GM12878 (cell line): ENCODE measurements at regions not wholly inside any gene's neighbourhood (a gene's known extent, or its start where the extent isn't known, plus 50 kb on each side); places are given as distances from the start of the nearest gene placed in this dataset.

Source experiments
- ATAC-seq: fragments of 200-7000 bp; cut with Tn5 transposase; 3 replicates; pipeline ENCODE4 v1.9.1; 2020; ENCODE audit warnings: mild to moderate bottlenecking, moderate library complexity
- BruUV-seq: library from RNA; stranded (reverse); fragments of 400-500 nt; replicated peaks from 2 replicates; lab custom pipeline; 2021; lab: Mats Ljungman, UMichigan
- CTCF ChIA-PET: fragments of 300-600 bp; sonication (Branson Sonifier 250); formaldehyde crosslinking; extraction: SDS; loops from one replicate; lab custom pipeline; 2021; ENCODE audit warnings: inconsistent platforms; lab: Yijun Ruan, JAX
- POLR2A ChIA-PET: fragments of 350-600 bp; formaldehyde crosslinking; extraction: SDS; loops from one replicate; lab custom pipeline; 2021; ENCODE audit warnings: inconsistent platforms; lab: Charles Lee
- RAD21 ChIA-PET: fragments of 300-600 bp; sonication (Branson Sonifier 250); formaldehyde crosslinking; loops from one replicate; lab custom pipeline; 2023; ENCODE audit warnings: antibody characterized with exemption; ENCODE audit not compliant: unreplicated experiment; lab: Charles Lee
- SMC1A ChIA-PET: fragments of 300-600 bp; sonication (Branson Sonifier 250); formaldehyde crosslinking; loops from one replicate; lab custom pipeline; 2023; ENCODE audit not compliant: unreplicated experiment, uncharacterized antibody; lab: Charles Lee
- DNase-seq: peaks from one replicate; pipeline ENCODE4 v3.0.0-alpha.2; 2011; ENCODE audit warnings: low read depth, low spot score
- FAIRE-seq: peaks from 3 replicates; lab custom pipeline; 2011; peaks lifted over from hg19 to GRCh38; lab: Jason Lieb, UNC
- H2AFZ ChIP-seq: 2 replicates; pipeline ENCODE4 v1.6.0; 2011; ENCODE audit warnings: low read depth, low read length, control low read depth; ENCODE audit not compliant: control insufficient read depth
- H3K27ac ChIP-seq: 2 replicates; pipeline ENCODE4 v1.5.1; 2011; ENCODE audit warnings: control low read depth; ENCODE audit not compliant: control insufficient read depth, insufficient read depth
- H3K27me3 ChIP-seq, 2 experiments: replicated peaks in 1 of 2; 2 replicates each; pipeline versions ENCODE4 v1.6.0 to v1.6.1; 2011; ENCODE audit warnings: low read length in 1 of 2; ENCODE audit not compliant: control insufficient read depth in 2 of 2, insufficient read depth in 2 of 2
- H3K36me3 ChIP-seq, 2 experiments: 2 replicates each; pipeline ENCODE4 v1.5.1; 2011; ENCODE audit warnings: low read length in 1 of 2; ENCODE audit not compliant: control insufficient read depth in 2 of 2, insufficient read depth in 2 of 2
- H3K4me1 ChIP-seq: 2 replicates; pipeline ENCODE4 v1.6.1; 2011; ENCODE audit warnings: mild to moderate bottlenecking, low read length, moderate library complexity, mixed read lengths; ENCODE audit not compliant: control insufficient read depth, insufficient read depth
- H3K4me2 ChIP-seq: 2 replicates; pipeline ENCODE4 v1.6.0; 2011; ENCODE audit warnings: control low read depth; ENCODE audit not compliant: control insufficient read depth, insufficient read depth
- H3K4me3 ChIP-seq: fragments of 200-600 bp; sonication (generic); 2 replicates; pipeline ENCODE4 v1.5.1; 2016
- H3K79me2 ChIP-seq: 2 replicates; pipeline ENCODE4 v1.6.0; 2011; ENCODE audit warnings: low read length; ENCODE audit not compliant: control insufficient read depth, insufficient read depth
- H3K9ac ChIP-seq: 2 replicates; pipeline ENCODE4 v1.8.0; 2011; ENCODE audit warnings: low read length, control low read depth, mixed read lengths; ENCODE audit not compliant: control insufficient read depth, insufficient read depth
- H3K9me3 ChIP-seq: replicated peaks from 3 replicates; pipeline ENCODE4 v1.5.1; 2011; ENCODE audit warnings: mild to moderate bottlenecking, low read length; ENCODE audit not compliant: control insufficient read depth, insufficient read depth
- H4K20me1 ChIP-seq: 2 replicates; pipeline ENCODE4 v1.6.0; 2011; ENCODE audit not compliant: control insufficient read depth, insufficient read depth
- ASH2L ChIP-seq: fragments of 300-600, 200-600 bp; sonication (generic); IDR thresholded peaks from 2 replicates; pipeline ENCODE4 v1.6.1; 2017; ENCODE audit warnings: low read depth, mild to moderate bottlenecking, borderline replicate concordance
- GABPA ChIP-seq: IDR thresholded peaks from 2 replicates; pipeline ENCODE4 v1.6.1; 2014; ENCODE audit warnings: antibody characterized with exemption, low read depth, mild to moderate bottlenecking, inconsistent platforms
- KDM1A ChIP-seq: fragments of 200-600 bp; sonication (generic); IDR thresholded peaks from 2 replicates; pipeline ENCODE4 v1.6.1; 2016; ENCODE audit warnings: borderline replicate concordance
- MYB ChIP-seq: fragments of 150-350 bp; IDR thresholded peaks from 2 replicates; pipeline ENCODE4 v1.6.1; 2014; ENCODE audit warnings: mild to moderate bottlenecking, low read depth, low read length, borderline replicate concordance
- RUNX3 ChIP-seq: IDR thresholded peaks from 2 replicates; pipeline ENCODE4 v1.6.1; 2012; ENCODE audit warnings: low read length, inconsistent platforms
- TBL1XR1 ChIP-seq: IDR thresholded peaks from 2 replicates; pipeline ENCODE4 v1.6.1; 2012; ENCODE audit warnings: low read depth, low read length, improper control_type of control experiment
- ZNF384 ChIP-seq: IDR thresholded peaks from 2 replicates; pipeline ENCODE4 v1.6.1; 2012; ENCODE audit warnings: low read depth, mild to moderate bottlenecking, low read length, improper control_type of control experiment, borderline replicate concordance
- WGBS: methylation state at CpG from one replicate; pipeline ENCODE4 v1.1.6; 2016; ENCODE audit warnings: low lambda C conversion rate; ENCODE audit not compliant: insufficient replicate concordance, insufficient coverage; ENCODE audit errors: missing lambda C conversion rate; 5-methylcytosine and 5-hydroxymethylcytosine counted together
- in situ Hi-C: fragments of 300-500 bp; cut with MboI; formaldehyde crosslinking; loops from 9 replicates; pipeline ENCODE4 v1.14.3; 2018; ENCODE audit warnings: mixed read lengths
- intact Hi-C: fragments of 100-400 bp; cut with micrococcal nuclease; formaldehyde crosslinking; loops from one replicate; pipeline ENCODE4 v1.14.2; 2022; ENCODE audit not compliant: unreplicated experiment
- TF ChIP-seq, protein P1 (sequence below): IDR thresholded peaks from 2 replicates; pipeline ENCODE4 v1.6.1; 2012; ENCODE audit warnings: low read depth, low read length, improper control_type of control experiment
- TF ChIP-seq, protein P2 (sequence below): fragments of 450-650 bp; formaldehyde crosslinking; IDR thresholded peaks from 2 replicates; pipeline ENCODE4 v1.4.0; 2022; ENCODE audit warnings: mild to moderate bottlenecking, moderate library complexity
- TF ChIP-seq, protein P3 (sequence below): fragments of 450-650 bp; IDR thresholded peaks from 2 replicates; pipeline ENCODE4 v1.6.1; 2017; ENCODE audit warnings: mild to moderate bottlenecking
- TF ChIP-seq, protein P4 (sequence below): IDR thresholded peaks from 2 replicates; pipeline ENCODE4 v1.6.1; 2012; ENCODE audit warnings: improper control_type of control experiment, low read depth, low read length; ENCODE audit not compliant: insufficient replicate concordance

DNA sequence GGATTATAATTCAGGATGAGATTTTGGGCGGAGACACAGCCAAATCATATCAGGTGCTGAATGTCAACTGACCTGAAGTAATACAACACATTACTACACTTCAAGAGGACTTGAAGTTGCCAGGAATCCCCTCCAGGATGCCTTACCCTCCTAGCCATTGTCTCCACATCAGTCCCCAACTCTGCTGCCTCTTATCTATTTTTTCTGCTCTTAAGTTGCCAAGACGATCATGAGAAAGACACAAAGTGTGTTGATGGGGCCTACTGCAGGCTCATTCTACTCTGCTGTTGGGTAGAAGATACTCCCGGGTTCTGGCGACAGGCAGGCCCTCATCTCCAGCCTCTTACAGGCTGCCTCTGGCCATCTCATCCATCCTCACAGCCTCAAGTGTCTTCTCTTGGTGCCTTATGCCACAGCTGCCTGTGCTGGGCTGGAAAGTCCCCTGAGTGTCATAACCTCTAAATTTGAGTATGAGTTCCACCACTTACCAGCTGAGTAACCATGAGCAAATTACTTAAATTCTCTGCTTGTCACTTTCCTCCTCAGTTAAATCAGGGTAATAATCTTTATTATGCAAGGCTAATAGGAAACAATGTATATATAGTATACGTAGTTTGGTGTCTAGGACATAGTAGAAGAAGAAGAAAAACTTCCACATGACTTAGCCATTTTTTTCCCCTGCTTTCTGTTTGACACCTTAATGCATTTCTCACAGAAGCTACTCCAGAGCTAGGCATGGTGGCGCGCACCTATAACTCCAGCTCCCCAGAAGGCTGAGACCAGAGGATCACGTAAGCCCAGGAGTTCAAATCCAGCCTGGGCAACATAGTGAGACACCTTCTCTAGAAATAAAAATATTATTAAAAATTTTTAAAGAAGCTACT lies 73.0 kb upstream of the SNX2 start:
- CTCF ChIA-PET, result interaction anchor here (0.5 to 4.4 kb wide), 15 partner anchors 13 to 721 kb away, joined by 3 to 33 read pairs (median 4); partner anchors contain the start of genes CEP120 and SNX2
- POLR2A ChIA-PET, result interaction anchor here (0.8 to 0.9 kb wide), 2 partner anchors 74 to 76 kb away, joined by 3 read pairs; no protein-coding TSS in a partner anchor
- H2AFZ ChIP-seq, result peak overlapping the region; percentile 49
- DNase-seq, result peak; percentile 69
- FAIRE-seq, result peak; percentile 99
- no peak overlapping the region for H3K4me3 ChIP-seq
- 30% methylated on average over 8 of the region's 8 CpGs for WGBS
- SMC1A ChIA-PET, result interaction anchor here (0.7 to 2.7 kb wide), 14 partner anchors 12 to 722 kb away, joined by 3 to 13 read pairs (median 4); partner anchors contain the start of gene CEP120
- intact Hi-C loops, result loop anchor here (1.0 to 5.0 kb wide), 4 partner anchors 18 to 300 kb away; partner anchors contain the start of gene SNX2
- RAD21 ChIA-PET, result interaction anchor here (0.6 to 1.9 kb wide), 10 partner anchors 26 to 186 kb away, joined by 3 to 10 read pairs (median 4); partner anchors contain the start of gene SNX2
- H3K4me2 ChIP-seq, result peak overlapping the region; percentile 33
- no peak overlapping the region for H3K9ac ChIP-seq
- ATAC-seq, result peak; percentile 98
- no peaks in the 10 kb centered on the region for H3K9me3 ChIP-seq
- BruUV-seq, result TSS peak; percentile 98
- H3K4me1 ChIP-seq, result peaks cover 26% of the 10 kb centered on the region
- no peaks in the 10 kb centered on the region for H3K27me3 ChIP-seq
- H3K27ac ChIP-seq, result peak overlapping the region; percentile 73
- no peaks in the 10 kb centered on the region for H3K36me3 ChIP-seq
- no peaks in the 10 kb centered on the region for H4K20me1 ChIP-seq
- in situ Hi-C loops, result no loop called here
- no peaks in the 10 kb centered on the region for H3K79me2 ChIP-seq
- TF ChIP-seq RUNX3, result peak; percentile 88
- no peak for TF ChIP-seq KDM1A
- TF ChIP-seq TBL1XR1, result peak; percentile 52; the same call in 1 of the 2 replicates
- TF ChIP-seq, protein P1, sequence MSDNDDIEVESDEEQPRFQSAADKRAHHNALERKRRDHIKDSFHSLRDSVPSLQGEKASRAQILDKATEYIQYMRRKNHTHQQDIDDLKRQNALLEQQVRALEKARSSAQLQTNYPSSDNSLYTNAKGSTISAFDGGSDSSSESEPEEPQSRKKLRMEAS, result no peak
- TF ChIP-seq, protein P2, sequence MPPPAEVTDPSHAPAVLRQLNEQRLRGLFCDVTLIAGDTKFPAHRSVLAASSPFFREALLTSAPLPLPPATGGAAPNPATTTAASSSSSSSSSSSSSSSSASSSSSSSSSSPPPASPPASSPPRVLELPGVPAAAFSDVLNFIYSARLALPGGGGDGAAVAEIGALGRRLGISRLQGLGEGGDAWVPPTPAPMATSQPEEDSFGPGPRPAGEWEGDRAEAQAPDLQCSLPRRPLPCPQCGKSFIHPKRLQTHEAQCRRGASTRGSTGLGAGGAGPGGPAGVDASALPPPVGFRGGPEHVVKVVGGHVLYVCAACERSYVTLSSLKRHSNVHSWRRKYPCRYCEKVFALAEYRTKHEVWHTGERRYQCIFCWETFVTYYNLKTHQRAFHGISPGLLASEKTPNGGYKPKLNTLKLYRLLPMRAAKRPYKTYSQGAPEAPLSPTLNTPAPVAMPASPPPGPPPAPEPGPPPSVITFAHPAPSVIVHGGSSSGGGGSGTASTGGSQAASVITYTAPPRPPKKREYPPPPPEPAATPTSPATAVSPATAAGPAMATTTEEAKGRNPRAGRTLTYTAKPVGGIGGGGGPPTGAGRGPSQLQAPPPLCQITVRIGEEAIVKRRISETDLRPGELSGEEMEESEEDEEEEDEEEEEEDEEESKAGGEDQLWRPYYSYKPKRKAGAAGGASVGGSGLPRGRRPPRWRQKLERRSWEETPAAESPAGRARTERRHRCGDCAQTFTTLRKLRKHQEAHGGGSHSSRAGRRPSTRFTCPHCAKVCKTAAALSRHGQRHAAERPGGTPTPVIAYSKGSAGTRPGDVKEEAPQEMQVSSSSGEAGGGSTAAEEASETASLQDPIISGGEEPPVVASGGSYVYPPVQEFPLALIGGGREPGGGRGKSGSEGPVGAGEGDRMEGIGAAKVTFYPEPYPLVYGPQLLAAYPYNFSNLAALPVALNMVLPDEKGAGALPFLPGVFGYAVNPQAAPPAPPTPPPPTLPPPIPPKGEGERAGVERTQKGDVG (CRISPR knock-in tag), result no peak
- TF ChIP-seq, protein P3, sequence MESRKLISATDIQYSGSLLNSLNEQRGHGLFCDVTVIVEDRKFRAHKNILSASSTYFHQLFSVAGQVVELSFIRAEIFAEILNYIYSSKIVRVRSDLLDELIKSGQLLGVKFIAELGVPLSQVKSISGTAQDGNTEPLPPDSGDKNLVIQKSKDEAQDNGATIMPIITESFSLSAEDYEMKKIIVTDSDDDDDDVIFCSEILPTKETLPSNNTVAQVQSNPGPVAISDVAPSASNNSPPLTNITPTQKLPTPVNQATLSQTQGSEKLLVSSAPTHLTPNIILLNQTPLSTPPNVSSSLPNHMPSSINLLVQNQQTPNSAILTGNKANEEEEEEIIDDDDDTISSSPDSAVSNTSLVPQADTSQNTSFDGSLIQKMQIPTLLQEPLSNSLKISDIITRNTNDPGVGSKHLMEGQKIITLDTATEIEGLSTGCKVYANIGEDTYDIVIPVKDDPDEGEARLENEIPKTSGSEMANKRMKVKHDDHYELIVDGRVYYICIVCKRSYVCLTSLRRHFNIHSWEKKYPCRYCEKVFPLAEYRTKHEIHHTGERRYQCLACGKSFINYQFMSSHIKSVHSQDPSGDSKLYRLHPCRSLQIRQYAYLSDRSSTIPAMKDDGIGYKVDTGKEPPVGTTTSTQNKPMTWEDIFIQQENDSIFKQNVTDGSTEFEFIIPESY, result no peak
- TF ChIP-seq ASH2L, result no peak
- no peak for TF ChIP-seq GABPA
- TF ChIP-seq ZNF384, result no peak
- no peak for TF ChIP-seq MYB
- TF ChIP-seq, protein P4, sequence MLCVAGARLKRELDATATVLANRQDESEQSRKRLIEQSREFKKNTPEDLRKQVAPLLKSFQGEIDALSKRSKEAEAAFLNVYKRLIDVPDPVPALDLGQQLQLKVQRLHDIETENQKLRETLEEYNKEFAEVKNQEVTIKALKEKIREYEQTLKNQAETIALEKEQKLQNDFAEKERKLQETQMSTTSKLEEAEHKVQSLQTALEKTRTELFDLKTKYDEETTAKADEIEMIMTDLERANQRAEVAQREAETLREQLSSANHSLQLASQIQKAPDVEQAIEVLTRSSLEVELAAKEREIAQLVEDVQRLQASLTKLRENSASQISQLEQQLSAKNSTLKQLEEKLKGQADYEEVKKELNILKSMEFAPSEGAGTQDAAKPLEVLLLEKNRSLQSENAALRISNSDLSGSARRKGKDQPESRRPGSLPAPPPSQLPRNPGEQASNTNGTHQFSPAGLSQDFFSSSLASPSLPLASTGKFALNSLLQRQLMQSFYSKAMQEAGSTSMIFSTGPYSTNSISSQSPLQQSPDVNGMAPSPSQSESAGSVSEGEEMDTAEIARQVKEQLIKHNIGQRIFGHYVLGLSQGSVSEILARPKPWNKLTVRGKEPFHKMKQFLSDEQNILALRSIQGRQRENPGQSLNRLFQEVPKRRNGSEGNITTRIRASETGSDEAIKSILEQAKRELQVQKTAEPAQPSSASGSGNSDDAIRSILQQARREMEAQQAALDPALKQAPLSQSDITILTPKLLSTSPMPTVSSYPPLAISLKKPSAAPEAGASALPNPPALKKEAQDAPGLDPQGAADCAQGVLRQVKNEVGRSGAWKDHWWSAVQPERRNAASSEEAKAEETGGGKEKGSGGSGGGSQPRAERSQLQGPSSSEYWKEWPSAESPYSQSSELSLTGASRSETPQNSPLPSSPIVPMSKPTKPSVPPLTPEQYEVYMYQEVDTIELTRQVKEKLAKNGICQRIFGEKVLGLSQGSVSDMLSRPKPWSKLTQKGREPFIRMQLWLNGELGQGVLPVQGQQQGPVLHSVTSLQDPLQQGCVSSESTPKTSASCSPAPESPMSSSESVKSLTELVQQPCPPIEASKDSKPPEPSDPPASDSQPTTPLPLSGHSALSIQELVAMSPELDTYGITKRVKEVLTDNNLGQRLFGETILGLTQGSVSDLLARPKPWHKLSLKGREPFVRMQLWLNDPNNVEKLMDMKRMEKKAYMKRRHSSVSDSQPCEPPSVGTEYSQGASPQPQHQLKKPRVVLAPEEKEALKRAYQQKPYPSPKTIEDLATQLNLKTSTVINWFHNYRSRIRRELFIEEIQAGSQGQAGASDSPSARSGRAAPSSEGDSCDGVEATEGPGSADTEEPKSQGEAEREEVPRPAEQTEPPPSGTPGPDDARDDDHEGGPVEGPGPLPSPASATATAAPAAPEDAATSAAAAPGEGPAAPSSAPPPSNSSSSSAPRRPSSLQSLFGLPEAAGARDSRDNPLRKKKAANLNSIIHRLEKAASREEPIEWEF, result no peak
